BLaER1 treated with 17β-estradiol and CSF1 and Interleukin-3, amounts not matched to agents 10 nM and 100 nM (cell line): ENCODE measurements at regions not wholly inside any gene's neighbourhood (a gene's known extent, or its start where the extent isn't known, plus 50 kb on each side); places are given as distances from the start of the nearest gene placed in this dataset.
"Not testable (repeated sequence)": the region's sequence is repeated elsewhere in the genome, so short reads cannot be mapped to it uniquely, and the experiment has no call there.

Experiments
- H3K27ac ChIP-seq, 11 experiments: shearing (Covaris generic); formaldehyde crosslinking; 2 replicates each; pipeline ENCODE4 v1.8.1; 2022
- H3K27me3 ChIP-seq, 11 experiments: shearing (Covaris generic); formaldehyde crosslinking; 2 replicates each; pipeline ENCODE4 v1.8.1; 2022
- H3K36me3 ChIP-seq, 11 experiments: shearing (Covaris generic); formaldehyde crosslinking; 2 replicates each; pipeline ENCODE4 v1.8.1; 2022
- H3K4me1 ChIP-seq, 10 experiments: shearing (Covaris generic); formaldehyde crosslinking; 2 replicates each; pipeline ENCODE4 v1.8.1; 2022
- H3K4me2 ChIP-seq, 11 experiments: shearing (Covaris generic); formaldehyde crosslinking; 2 replicates each; pipeline ENCODE4 v1.8.1; 2022
- H3K4me3 ChIP-seq, 10 experiments: shearing (Covaris generic); formaldehyde crosslinking; 2 replicates each; pipeline ENCODE4 v1.8.1; 2022
- H3K9ac ChIP-seq, 11 experiments: shearing (Covaris generic); formaldehyde crosslinking; 2 replicates each; pipeline ENCODE4 v1.8.1; 2022
- H3K9me3 ChIP-seq, 11 experiments: shearing (Covaris generic); formaldehyde crosslinking; replicated peaks in 1 of 11; 2 replicates each; pipeline ENCODE4 v1.8.1; 2022
- H4K20me1 ChIP-seq, 11 experiments: shearing (Covaris generic); formaldehyde crosslinking; 2 replicates each; pipeline ENCODE4 v1.8.1; 2022
- Cebpa-rat ChIP-seq, 11 experiments: shearing (Covaris generic); IDR thresholded peaks; 2 replicates each; pipeline ENCODE4 v1.8.1; 2022

GRCh38 chr5:3452622-3453021 is 143.0 kb upstream of the IRX1 start:
- Histone ChIP-seq H3K4me3 (no peak overlapping the region), H3K27me3 (no peaks in the 10 kb centered on the region), H3K27ac (no peak overlapping the region), H3K4me1 (0 out of 20 replicates have a peak, but pooled peaks cover 0 to 4% (median 0%) of the 10 kb centered on the region in 10 experiments), H4K20me1 (no peaks in the 10 kb centered on the region), H3K36me3 (no peaks in the 10 kb centered on the region), H3K9ac (no peak overlapping the region), H3K4me2 (no peak overlapping the region), H3K9me3 (peaks cover 0 to 4% (median 0%) of the 10 kb centered on the region in 11 experiments; a peak in 1 of 22 replicates)
- TF ChIP-seq Cebpa-rat (IDR thresholded peaks at IDR 0.05), result no peak

GRCh38 chr5:3451961-3452360 is 143.7 kb upstream of the IRX1 start:
- Histone ChIP-seq H3K27ac (no peak overlapping the region), H3K27me3 (no peaks in the 10 kb centered on the region), H3K4me1 (0 out of 20 replicates have a peak, but pooled peaks cover 0 to 4% (median 0%) of the 10 kb centered on the region in 10 experiments), H3K4me2 (no peak overlapping the region), H3K9ac (no peak overlapping the region), H3K36me3 (no peaks in the 10 kb centered on the region), H3K9me3 (peaks cover 0 to 8% (median 0%) of the 10 kb centered on the region in 11 experiments; a peak in 4 of 22 replicates), H4K20me1 (no peaks in the 10 kb centered on the region), H3K4me3 (no peak overlapping the region)
- TF ChIP-seq Cebpa-rat (IDR thresholded peaks at IDR 0.05), result no peak

DNA sequence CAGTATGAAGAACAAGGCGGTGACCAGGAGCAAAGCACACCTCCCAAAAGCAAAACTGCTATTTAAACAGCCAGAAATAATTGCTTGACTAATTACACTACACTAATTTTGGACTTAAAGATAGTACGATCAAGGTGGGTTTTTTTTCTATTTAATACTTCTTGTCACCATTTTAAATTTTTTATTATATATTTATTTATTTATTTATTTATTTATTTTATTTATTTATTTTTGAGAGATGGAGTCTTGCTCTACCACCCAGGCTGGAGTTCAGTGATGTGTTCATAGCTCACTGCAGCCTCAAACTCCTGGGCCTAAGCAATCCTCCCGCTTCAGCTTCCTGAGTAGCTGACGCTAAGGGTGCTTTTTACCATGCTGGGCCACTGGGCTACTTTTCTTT is 146.2 kb upstream of the IRX1 start:
- no peak for TF ChIP-seq Cebpa-rat (IDR thresholded peaks at IDR 0.05)
- H3K27ac ChIP-seq, result no peak overlapping the region
- H3K4me3 ChIP-seq, result no peak overlapping the region
- H4K20me1 ChIP-seq, result no peaks in the 10 kb centered on the region
- peaks cover 4 to 17% (median 10%) of the 10 kb centered on the region in 11 experiments; a peak in 14 of 22 replicates for H3K9me3 ChIP-seq
- H3K9ac ChIP-seq, result no peak overlapping the region
- H3K27me3 ChIP-seq, result no peaks in the 10 kb centered on the region
- H3K4me2 ChIP-seq, result no peak overlapping the region
- no peaks in the 10 kb centered on the region for H3K36me3 ChIP-seq
- 0 out of 20 replicates have a peak, but pooled peaks cover 0 to 4% (median 0%) of the 10 kb centered on the region in 10 experiments for H3K4me1 ChIP-seq

- no peaks in the 10 kb centered on the region for H3K27me3 ChIP-seq
- no peak overlapping the region for H3K27ac ChIP-seq
- H3K36me3 ChIP-seq, result no peaks in the 10 kb centered on the region
- no peaks in the 10 kb centered on the region for H4K20me1 ChIP-seq
- 0 out of 20 replicates have a peak, but pooled peaks cover 0 to 4% (median 0%) of the 10 kb centered on the region in 10 experiments for H3K4me1 ChIP-seq
- peaks cover 4 to 17% (median 10%) of the 10 kb centered on the region in 11 experiments; a peak in 14 of 22 replicates for H3K9me3 ChIP-seq
- H3K9ac ChIP-seq, result no peak overlapping the region
- no peak overlapping the region for H3K4me3 ChIP-seq
- no peak overlapping the region for H3K4me2 ChIP-seq
- no peak for TF ChIP-seq Cebpa-rat (IDR thresholded peaks at IDR 0.05)
These were observed 149.2 kb upstream of the IRX1 start for GRCh38 chr5:3446410-3446809.

DNA sequence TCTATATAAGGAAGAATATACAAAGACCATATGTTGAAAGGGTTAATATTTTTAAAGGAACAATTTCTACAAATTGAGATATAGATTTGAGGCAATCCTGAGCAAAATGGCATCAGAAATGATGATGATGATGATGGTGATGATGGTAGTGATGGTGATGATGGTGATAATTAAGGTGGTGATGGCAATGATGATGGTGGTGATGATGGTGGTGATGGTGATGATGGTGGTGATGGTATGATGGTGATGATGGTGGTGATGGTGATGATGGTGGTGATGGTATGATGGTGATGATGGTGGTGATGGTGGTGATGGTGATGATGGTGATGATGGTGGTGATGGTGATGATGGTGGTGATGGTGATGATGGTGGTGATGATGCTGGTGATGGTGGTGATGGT is 150.1 kb upstream of the IRX1 start:
- not testable (repeated sequence) for H3K27me3 ChIP-seq, H3K27ac ChIP-seq, H3K4me1 ChIP-seq, H3K36me3 ChIP-seq, H4K20me1 ChIP-seq, H3K4me3 ChIP-seq, H3K4me2 ChIP-seq, H3K9ac ChIP-seq
- H3K9me3 ChIP-seq, result peaks cover 4 to 17% (median 10%) of the 10 kb centered on the region in 11 experiments; a peak in 14 of 22 replicates

- Histone ChIP-seq H3K27me3 (no peaks in the 10 kb centered on the region), H3K4me2 (no peak overlapping the region), H3K9ac (no peak overlapping the region), H3K36me3 (no peaks in the 10 kb centered on the region), H3K4me3 (no peak overlapping the region), H3K4me1 (0 out of 20 replicates have a peak, but pooled peaks cover 0 to 6% (median 0%) of the 10 kb centered on the region in 10 experiments), H3K9me3 (no peaks in the 10 kb centered on the region), H4K20me1 (no peaks in the 10 kb centered on the region), H3K27ac (no peak overlapping the region)
- no peak for TF ChIP-seq Cebpa-rat (IDR thresholded peaks at IDR 0.05)
These were observed 163.5 kb upstream of the IRX1 start for GRCh38 chr5:3432135-3432534.

DNA sequence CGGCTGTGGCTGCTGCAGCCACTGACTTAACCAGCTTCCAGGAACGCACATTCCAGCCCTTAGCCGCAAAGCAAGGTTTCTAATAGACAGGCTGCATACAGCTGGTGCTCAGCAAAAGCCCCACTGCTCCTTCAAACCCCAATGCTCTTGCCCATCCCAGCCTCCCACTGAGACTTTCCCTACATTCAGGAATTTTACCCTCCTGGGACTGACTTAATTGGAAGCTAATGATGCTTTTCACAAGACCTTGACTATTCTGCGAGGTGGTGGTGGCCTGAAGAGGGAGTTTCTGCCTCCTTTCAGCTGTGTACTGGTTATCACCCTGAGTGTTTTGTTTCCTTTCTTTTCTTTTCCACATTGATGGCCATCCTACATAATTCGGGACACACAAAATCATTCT is 164.9 kb upstream of the IRX1 start:
- Histone ChIP-seq H3K27me3 (no peaks in the 10 kb centered on the region), H3K4me2 (no peak overlapping the region), H3K4me1 (0 out of 20 replicates have a peak, but pooled peaks cover 0 to 6% (median 0%) of the 10 kb centered on the region in 10 experiments), H3K4me3 (no peak overlapping the region), H4K20me1 (no peaks in the 10 kb centered on the region), H3K9me3 (no peaks in the 10 kb centered on the region), H3K36me3 (no peaks in the 10 kb centered on the region), H3K27ac (no peak overlapping the region), H3K9ac (no peak overlapping the region)
- no peak for TF ChIP-seq Cebpa-rat (IDR thresholded peaks at IDR 0.05)

DNA sequence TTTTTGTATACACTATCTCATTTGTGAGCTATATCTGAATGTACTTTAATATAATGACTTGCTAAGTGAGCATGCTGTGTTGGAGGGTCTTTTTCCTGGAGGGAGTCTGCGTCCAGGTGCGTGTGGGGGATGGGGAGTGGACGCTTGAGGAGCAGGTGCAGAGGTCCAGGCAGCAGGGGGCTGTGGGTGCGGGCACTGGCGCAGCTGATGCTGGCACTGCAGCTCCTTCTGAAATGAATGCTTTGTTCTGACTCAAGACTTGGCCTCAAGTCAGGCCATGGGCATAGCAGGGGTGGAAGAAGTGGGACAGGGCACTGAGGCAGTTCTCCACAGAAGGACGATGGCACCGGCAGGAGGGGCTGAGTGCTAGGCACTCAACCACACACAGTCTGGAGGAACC is 165.7 kb upstream of the IRX1 start:
- H4K20me1 ChIP-seq, result no peaks in the 10 kb centered on the region
- H3K9me3 ChIP-seq, result no peaks in the 10 kb centered on the region
- no peaks in the 10 kb centered on the region for H3K36me3 ChIP-seq
- H3K4me2 ChIP-seq, result no peak overlapping the region
- no peaks in the 10 kb centered on the region for H3K27me3 ChIP-seq
- no peak for TF ChIP-seq Cebpa-rat (IDR thresholded peaks at IDR 0.05)
- H3K4me1 ChIP-seq, result 0 out of 20 replicates have a peak, but pooled peaks cover 0 to 6% (median 0%) of the 10 kb centered on the region in 10 experiments
- H3K4me3 ChIP-seq, result no peak overlapping the region
- H3K9ac ChIP-seq, result no peak overlapping the region
- H3K27ac ChIP-seq, result no peak overlapping the region

DNA sequence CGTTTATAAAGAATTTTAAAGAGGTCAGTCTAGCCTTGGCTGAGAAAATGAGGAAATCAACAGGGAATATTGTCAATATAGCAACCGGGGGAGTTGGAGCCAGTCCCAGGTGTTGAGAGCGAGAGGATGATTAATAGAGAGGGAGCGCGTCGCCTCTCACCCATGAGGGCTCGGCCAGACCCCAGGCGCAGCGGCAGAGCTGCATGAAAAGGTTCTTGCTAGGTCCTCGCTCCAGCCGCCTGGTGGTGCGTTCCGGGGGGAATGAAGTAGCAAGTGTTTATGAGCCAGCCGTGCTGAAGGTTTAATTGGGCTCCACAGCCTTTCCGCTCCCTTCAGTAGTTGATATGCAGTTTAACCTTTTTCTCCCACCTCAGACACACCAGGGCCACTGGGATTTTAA is 167.3 kb upstream of the IRX1 start:
- H3K27me3 ChIP-seq, result no peaks in the 10 kb centered on the region

GRCh38 chr5:3424946-3425345 is 170.7 kb upstream of the IRX1 start:
- Histone ChIP-seq H3K27me3 (no peaks in the 10 kb centered on the region), H3K9ac (no peak overlapping the region)

More for the DNA sequence above, 167.3 kb upstream of the IRX1 start:
- H3K9ac ChIP-seq, result no peak overlapping the region
- H3K27ac ChIP-seq, result no peak overlapping the region
- no peak for TF ChIP-seq Cebpa-rat (IDR thresholded peaks at IDR 0.05)
- H4K20me1 ChIP-seq, result no peaks in the 10 kb centered on the region
- no peak overlapping the region for H3K4me2 ChIP-seq
- H3K4me3 ChIP-seq, result no peak overlapping the region
- no peaks in the 10 kb centered on the region for H3K36me3 ChIP-seq
- H3K9me3 ChIP-seq, result peaks cover 4 to 8% (median 5%) of the 10 kb centered on the region in 11 experiments; a peak in 17 of 22 replicates
- H3K4me1 ChIP-seq, result 0 out of 20 replicates have a peak, but pooled peaks cover 0 to 6% (median 0%) of the 10 kb centered on the region in 10 experiments

More at GRCh38 chr5:3424946-3425345, 170.7 kb upstream of the IRX1 start:
- H4K20me1 ChIP-seq, result no peaks in the 10 kb centered on the region
- TF ChIP-seq Cebpa-rat (IDR thresholded peaks at IDR 0.05), result no peak
- no peaks in the 10 kb centered on the region for H3K36me3 ChIP-seq
- no peak overlapping the region for H3K4me3 ChIP-seq
- no peaks in the 10 kb centered on the region for H3K4me1 ChIP-seq
- no peak overlapping the region for H3K4me2 ChIP-seq
- H3K9me3 ChIP-seq, result peaks cover 5 to 17% (median 10%) of the 10 kb centered on the region in 11 experiments; a peak in 18 of 22 replicates
- no peak overlapping the region for H3K27ac ChIP-seq
